ENCODE measurements at regions not wholly inside any gene's neighbourhood (a gene's known extent, or its start where the extent isn't known, plus 50 kb on each side); places are given as distances from the start of the nearest gene placed in this dataset.

- TF ChIP-seq CTCF (IDR thresholded peaks at IDR 0.05) (no peak), POLR2AphosphoS5 (IDR thresholded peaks at IDR 0.05) (no peak), EP300 (IDR thresholded peaks at IDR 0.05) (no peak)
Measured at GRCh38 chr15:57887825-57888224, 177.7 kb downstream of the ALDH1A2 start.
